Breast epithelium (tissue), 4 donors: ENCODE measurements at regions not wholly inside any gene's neighbourhood (a gene's known extent, or its start where the extent isn't known, plus 50 kb on each side); places are given as distances from the start of the nearest gene placed in this dataset.

ENCODE experiments used
- DNase-seq, 2 donors: peaks; one replicate each; pipeline ENCODE4 v3.0.0-alpha.2; 2019; ENCODE audit warnings: low spot score in 2 of 2
- H3K27ac ChIP-seq, 2 donors: fragments of 200-600 bp; sonication (generic) in 1 of 2; one replicate each; pipeline ENCODE4 v1.5.1; 2016 to 2019; ENCODE audit warnings: mild to moderate bottlenecking in 1 of 2
- H3K27me3 ChIP-seq, 2 donors: fragments of 200-600 bp; sonication (generic) in 1 of 2; one replicate each; pipeline versions ENCODE4 v1.5.1 to v1.6.0; 2017 to 2019; ENCODE audit warnings: control low read depth in 1 of 2, mild to moderate bottlenecking in 1 of 2
- H3K36me3 ChIP-seq: fragments of 200-600 bp; one replicate; pipeline ENCODE4 v1.5.1; 2019
- H3K4me1 ChIP-seq, 2 donors: fragments of 200-600 bp; sonication (generic); one replicate each; pipeline ENCODE4 v1.5.1; 2016 to 2019; ENCODE audit warnings: control low read depth in 1 of 2
- H3K4me3 ChIP-seq, 3 donors: fragments of 200-600 bp; sonication (generic); 1 replicate in 2 of 3; 2 replicates in 1 of 3; pipeline ENCODE4 v1.5.1; 2016 to 2019; ENCODE audit warnings: mild to moderate bottlenecking in 3 of 3, moderate library complexity in 2 of 3
- H3K9me3 ChIP-seq, 2 donors: fragments of 200-600 bp; sonication (generic) in 1 of 2; one replicate each; pipeline ENCODE4 v1.5.1; 2016 to 2019; ENCODE audit warnings: control low read depth in 1 of 2
- CTCF ChIP-seq, 3 donors: fragments of 450-650 bp; IDR thresholded peaks; one replicate each; pipeline ENCODE4 v1.5.1; 2016 to 2017; ENCODE audit warnings: antibody characterized with exemption in 3 of 3, mild to moderate bottlenecking in 3 of 3, moderate library complexity in 3 of 3
- POLR2A ChIP-seq: fragments of 450-650 bp; IDR thresholded peaks from one replicate; pipeline ENCODE4 v1.6.1; 2016; ENCODE audit warnings: antibody characterized with exemption, mild to moderate bottlenecking, moderate library complexity
- POLR2AphosphoS5 ChIP-seq, 3 donors: sonication (generic); formaldehyde crosslinking; IDR thresholded peaks; one replicate each; pipeline ENCODE4 v1.6.1; 2017; ENCODE audit warnings: antibody characterized with exemption in 3 of 3
- intact Hi-C: fragments of 100-400 bp; cut with DNase I; formaldehyde crosslinking; loops from one replicate; pipeline ENCODE4 v1.15.1; 2023; ENCODE audit warnings: low total_unique reads

GRCh38 chr1:88552226-88552625 lies 131.8 kb upstream of the PKN2 start:
- Histone ChIP-seq H3K27me3 (no peaks in the 10 kb centered on the region), H3K4me1 (no peaks in the 10 kb centered on the region), H3K4me3 (no peak overlapping the region), H3K9me3 (no peaks in the 10 kb centered on the region), H3K36me3 (no peaks in the 10 kb centered on the region), H3K27ac (no peak overlapping the region)
- intact Hi-C loops, result no loop called here
- no peak for DNase-seq
- TF ChIP-seq POLR2AphosphoS5 (IDR thresholded peaks at IDR 0.05) (no peak), CTCF (IDR thresholded peaks at IDR 0.05) (no peak)

GRCh38 chr1:88557014-88557413 lies 127.1 kb upstream of the PKN2 start:
- TF ChIP-seq POLR2AphosphoS5 (IDR thresholded peaks at IDR 0.05) (no peak), POLR2A (no peak), CTCF (IDR thresholded peaks at IDR 0.05) (no peak)
- intact Hi-C loops, result no loop called here
- Histone ChIP-seq H3K4me3 (no peak overlapping the region), H3K27ac (no peak overlapping the region), H3K4me1 (no peaks in the 10 kb centered on the region), H3K27me3 (no peaks in the 10 kb centered on the region), H3K36me3 (no peaks in the 10 kb centered on the region), H3K9me3 (no peaks in the 10 kb centered on the region)
- DNase-seq, result no peak

DNA sequence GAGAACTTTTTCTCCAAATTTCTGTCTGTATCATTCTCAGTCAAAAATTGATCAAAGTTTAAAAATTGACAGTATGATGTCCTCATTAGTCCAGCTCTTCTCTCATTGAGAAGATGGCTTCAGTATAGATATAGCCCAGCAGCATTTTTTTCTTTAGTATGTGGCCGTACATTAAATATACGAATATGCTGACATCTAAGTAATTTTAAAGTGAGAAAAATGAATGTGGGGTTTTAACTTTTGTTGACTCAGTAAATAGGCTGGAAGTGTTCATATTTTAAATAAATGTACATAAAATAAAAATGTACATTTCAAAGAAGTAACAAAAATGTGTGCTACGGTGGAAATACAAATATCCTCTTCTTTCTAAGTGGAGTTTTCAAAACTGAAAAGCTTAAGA lies 123.5 kb upstream of the PKN2 start:
- no peak overlapping the region for H3K4me3 ChIP-seq
- intact Hi-C loops, result no loop called here
- H3K27ac ChIP-seq, result no peak overlapping the region
- no peaks in the 10 kb centered on the region for H3K9me3 ChIP-seq
- no peaks in the 10 kb centered on the region for H3K4me1 ChIP-seq
- TF ChIP-seq POLR2AphosphoS5 (IDR thresholded peaks at IDR 0.05) (no peak), POLR2A (no peak), CTCF (IDR thresholded peaks at IDR 0.05) (no peak)
- H3K27me3 ChIP-seq, result no peaks in the 10 kb centered on the region
- DNase-seq, result no peak
- no peaks in the 10 kb centered on the region for H3K36me3 ChIP-seq

DNA sequence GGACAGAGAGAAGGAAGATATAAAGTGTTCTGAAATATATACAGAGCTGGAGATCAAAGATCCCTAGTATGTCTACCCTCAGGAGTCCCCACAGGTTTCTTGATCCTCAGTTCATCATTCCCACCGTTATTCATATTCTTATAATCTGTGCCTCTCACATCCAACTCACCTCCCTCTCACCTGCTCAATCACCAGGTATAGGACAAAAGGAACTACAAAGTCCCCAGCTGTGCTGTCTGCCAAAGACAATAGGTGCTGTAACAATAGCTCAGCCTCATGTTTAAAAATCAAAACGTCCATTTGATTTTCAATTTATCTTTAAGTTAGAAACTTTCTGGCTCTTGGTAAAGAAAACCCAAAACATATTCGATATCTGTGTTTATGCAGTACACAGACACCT lies 121.1 kb upstream of the PKN2 start:
- Histone ChIP-seq H3K9me3 (no peaks in the 10 kb centered on the region), H3K27me3 (no peaks in the 10 kb centered on the region), H3K27ac (no peak overlapping the region), H3K4me3 (no peak overlapping the region), H3K4me1 (no peaks in the 10 kb centered on the region), H3K36me3 (no peaks in the 10 kb centered on the region)
- DNase-seq, result no peak
- no peak for TF ChIP-seq CTCF (IDR thresholded peaks at IDR 0.05)
- TF ChIP-seq POLR2AphosphoS5 (IDR thresholded peaks at IDR 0.05), result no peak
- TF ChIP-seq POLR2A, result no peak
- intact Hi-C loops, result no loop called here

DNA sequence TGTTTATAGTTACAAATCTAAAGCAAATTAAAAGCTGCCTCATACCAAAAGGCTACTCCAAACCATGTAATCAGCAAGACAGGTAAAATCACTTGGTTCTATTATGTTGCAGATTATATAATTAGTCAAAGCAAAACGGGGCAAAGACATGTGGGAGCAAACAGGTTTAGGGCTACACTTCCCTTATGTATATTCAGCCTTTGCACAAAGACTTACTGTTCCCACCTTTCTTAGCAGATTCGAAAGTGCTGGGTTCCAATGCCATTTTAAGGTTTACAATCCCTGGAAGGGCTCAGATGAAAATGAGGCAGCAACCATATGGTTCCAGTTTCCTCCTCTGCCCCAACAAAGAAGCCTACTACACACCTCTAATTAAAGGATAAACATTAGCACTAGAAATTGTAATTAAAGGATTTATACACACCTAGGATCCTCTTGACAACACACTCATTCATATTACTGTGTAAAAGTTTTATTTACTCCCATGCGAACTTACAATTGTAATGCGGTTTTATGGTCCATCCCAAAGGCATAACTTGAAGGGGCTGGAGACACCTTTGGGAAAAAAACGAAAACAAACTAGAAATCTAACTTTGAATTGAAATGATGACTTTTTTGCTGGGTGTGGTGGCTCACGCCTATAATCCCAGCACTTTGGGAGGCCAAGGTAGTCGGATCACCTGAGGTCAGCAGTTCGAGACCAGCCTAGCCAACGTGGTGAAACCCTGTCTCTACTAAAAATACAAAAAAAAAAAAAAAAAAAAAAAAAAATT lies 117.3 kb upstream of the PKN2 start:
- TF ChIP-seq CTCF (IDR thresholded peaks at IDR 0.05) (no peak), POLR2AphosphoS5 (IDR thresholded peaks at IDR 0.05) (no peak), POLR2A (no peak)
- no peaks in the 10 kb centered on the region for H3K4me1 ChIP-seq
- no peak overlapping the region for H3K27ac ChIP-seq
- H3K9me3 ChIP-seq, result no peaks in the 10 kb centered on the region
- DNase-seq, result no peak
- H3K36me3 ChIP-seq, result no peaks in the 10 kb centered on the region
- intact Hi-C loops, result no loop called here
- no peak overlapping the region for H3K4me3 ChIP-seq
- H3K27me3 ChIP-seq, result no peaks in the 10 kb centered on the region
